ENCODE measurements at regions not wholly inside any gene's neighbourhood (a gene's known extent, or its start where the extent isn't known, plus 50 kb on each side); places are given as distances from the start of the nearest gene placed in this dataset.

- Mint-ChIP-seq H3K27ac (no peak overlapping the region), H3K4me1 (no peaks in the 10 kb centered on the region)
- CTCF ChIA-PET = no interaction called here
Measured at GRCh38 chr5:82673057-82673809, 395.1 kb upstream of the RPS23 start.

GRCh38 chr5:82670692-82671091 lies 392.5 kb upstream of the RPS23 start:
- no peaks in the 10 kb centered on the region; the same call in 1 of the 2 replicates for H3K4me1 Mint-ChIP-seq
- ChIA-PET POLR2A (no interaction called here), CTCF (no interaction called here)
- no peaks in the 10 kb centered on the region; the same call in 1 of the 2 replicates for H3K9me3 Mint-ChIP-seq
- no peaks in the 10 kb centered on the region for H3K36me3 Mint-ChIP-seq
- ATAC-seq = no peak
- H3K4me3 Mint-ChIP-seq = no peak overlapping the region
- no peaks in the 10 kb centered on the region for H3K27me3 Mint-ChIP-seq (ENCODE audit: low read depth)
- DNase-seq (ENCODE audit: low spot score) = no peak
- TF ChIP-seq PRDM15 (CRISPR knock-in tag; IDR thresholded peaks at IDR 0.05) (no peak), GTF2I (CRISPR knock-in tag; conservative IDR thresholded peaks at IDR 0.05) (no peak), SOX15 (CRISPR knock-in tag; IDR thresholded peaks at IDR 0.05) (no peak), RORB (CRISPR knock-in tag; IDR thresholded peaks at IDR 0.05) (no peak), PRRX2 (CRISPR knock-in tag; IDR thresholded peaks at IDR 0.05) (no peak), ZNF232 (CRISPR knock-in tag; IDR thresholded peaks at IDR 0.05) (no peak)
- H3K27ac Mint-ChIP-seq = no peak overlapping the region

More at GRCh38 chr5:82673057-82673809, 395.1 kb upstream of the RPS23 start:
- Mint-ChIP-seq H3K9me3 (no peaks in the 10 kb centered on the region; the same call in 1 of the 2 replicates), H3K27me3 (ENCODE audit: low read depth) (no peaks in the 10 kb centered on the region), H3K4me3 (no peak overlapping the region), H3K36me3 (no peaks in the 10 kb centered on the region)
- no peak for ATAC-seq
- TF ChIP-seq RORB (CRISPR knock-in tag; IDR thresholded peaks at IDR 0.05) = no peak
- no peak for TF ChIP-seq ZBTB21 (CRISPR knock-in tag; IDR thresholded peaks at IDR 0.05; ENCODE audit: borderline replicate concordance)
- no peak for TF ChIP-seq ZNF396 (CRISPR knock-in tag; IDR thresholded peaks at IDR 0.05; ENCODE audit: borderline replicate concordance)
- no peak for TF ChIP-seq ATF3 (CRISPR knock-in tag; conservative IDR thresholded peaks at IDR 0.05)
- no peak for TF ChIP-seq ESRRA (CRISPR knock-in tag; IDR thresholded peaks at IDR 0.05; ENCODE audit: borderline replicate concordance)
- TF ChIP-seq E2F4 (CRISPR knock-in tag; IDR thresholded peaks at IDR 0.05; ENCODE audit: borderline replicate concordance, low read depth) = no peak
- TF ChIP-seq EMX1 (CRISPR knock-in tag; IDR thresholded peaks at IDR 0.05) = no peak
- TF ChIP-seq IRF1 (CRISPR knock-in tag; IDR thresholded peaks at IDR 0.05) = no peak
- TF ChIP-seq ZNF219 (CRISPR knock-in tag; IDR thresholded peaks at IDR 0.05; ENCODE audit: borderline replicate concordance) = no peak
- TF ChIP-seq NR2C2 (CRISPR knock-in tag; IDR thresholded peaks at IDR 0.05) = no peak
- POLR2A ChIA-PET = no interaction called here
- DNase-seq (ENCODE audit: low spot score) = no peak

GRCh38 chr5:82669720-82670119 lies 391.6 kb upstream of the RPS23 start:
- Mint-ChIP-seq H3K4me1 (peaks cover 7% of the 10 kb centered on the region; the same call in 1 of the 2 replicates), H3K4me3 (no peak overlapping the region), H3K27ac (no peak overlapping the region), H3K36me3 (no peaks in the 10 kb centered on the region), H3K9me3 (no peaks in the 10 kb centered on the region; the same call in 1 of the 2 replicates), H3K27me3 (ENCODE audit: low read depth) (no peaks in the 10 kb centered on the region)
- CTCF ChIA-PET = no interaction called here
- TF ChIP-seq FOXP1 (CRISPR knock-in tag; IDR thresholded peaks at IDR 0.05; ENCODE audit: borderline replicate concordance) (no peak), SMAD3 (CRISPR knock-in tag; IDR thresholded peaks at IDR 0.05; ENCODE audit: borderline replicate concordance) (no peak), USF2 (CRISPR knock-in tag; IDR thresholded peaks at IDR 0.05) (no peak), SP1 (CRISPR knock-in tag; conservative IDR thresholded peaks at IDR 0.05) (no peak), HMGA2 (CRISPR knock-in tag; IDR thresholded peaks at IDR 0.05) (no peak), ZNF317 (CRISPR knock-in tag; IDR thresholded peaks at IDR 0.05; ENCODE audit: borderline replicate concordance, low read depth) (no peak)
- ATAC-seq = no peak
- POLR2A ChIA-PET = no interaction called here
- DNase-seq (ENCODE audit: low spot score) = no peak
